Caco-2 (cell line): ENCODE measurements at regions not wholly inside any gene's neighbourhood (a gene's known extent, or its start where the extent isn't known, plus 50 kb on each side); places are given as distances from the start of the nearest gene placed in this dataset.

ENCODE experiments used
- BruUV-seq: library from RNA; stranded (reverse); fragments of 400-500 nt; replicated peaks from 2 replicates; lab custom pipeline; 2021; lab: Mats Ljungman, UMichigan
- CTCF ChIA-PET: fragments of 300-600 bp; sonication (Branson Sonifier 250); formaldehyde crosslinking; loops from one replicate; lab custom pipeline; 2022; ENCODE audit warnings: antibody characterized with exemption; lab: Charles Lee
- POLR2A ChIA-PET: fragments of 300-600 bp; sonication (Branson Sonifier 250); formaldehyde crosslinking; loops from one replicate; lab custom pipeline; 2022; ENCODE audit warnings: antibody characterized with exemption; lab: Charles Lee
- DNase-seq, 2 experiments: peaks; one replicate each; pipeline versions ENCODE4 v3.0.0 to v3.0.0-alpha.2; 2020 to 2022
- H3K27me3 ChIP-seq: replicated peaks from 2 replicates; pipeline ENCODE4 v1.6.0; 2011; ENCODE audit warnings: low read length; ENCODE audit not compliant: control insufficient read depth, insufficient read depth
- H3K36me3 ChIP-seq: 2 replicates; pipeline ENCODE4 v1.5.1; 2011; ENCODE audit warnings: low read length; ENCODE audit not compliant: control insufficient read depth, insufficient read depth
- H3K4me1 ChIP-seq: fragments of 250-450 bp; sonication (Bioruptor Pico); 2 replicates; pipeline ENCODE4 v1.5.1; 2020; ENCODE audit warnings: mild to moderate bottlenecking
- H3K4me3 ChIP-seq: 2 replicates; pipeline ENCODE4 v1.5.1; 2011; ENCODE audit warnings: low read depth, mild to moderate bottlenecking, control low read depth, low read length
- H3K9me3 ChIP-seq: fragments of 250-450 bp; sonication (Bioruptor Pico); 2 replicates; pipeline ENCODE4 v1.5.1; 2020; ENCODE audit warnings: mild to moderate bottlenecking, moderate library complexity
- H3K27ac Mint-ChIP-seq: one replicate; pipeline ENCODE4 v1.8.0; 2022; ENCODE audit warnings: mixed read lengths; ENCODE audit not compliant: unreplicated experiment
- H3K27me3 Mint-ChIP-seq: one replicate; pipeline ENCODE4 v1.8.0; 2022; ENCODE audit warnings: mixed read lengths; ENCODE audit not compliant: insufficient read depth, unreplicated experiment
- H3K36me3 Mint-ChIP-seq: one replicate; pipeline ENCODE4 v1.8.0; 2022; ENCODE audit warnings: mild to moderate bottlenecking, mixed read lengths; ENCODE audit not compliant: insufficient read depth, unreplicated experiment
- H3K4me1 Mint-ChIP-seq: one replicate; pipeline ENCODE4 v1.8.0; 2022; ENCODE audit warnings: low read depth, mixed read lengths; ENCODE audit not compliant: unreplicated experiment
- H3K4me3 Mint-ChIP-seq: one replicate; pipeline ENCODE4 v1.8.0; 2022; ENCODE audit warnings: mild to moderate bottlenecking, moderate library complexity, mixed read lengths; ENCODE audit not compliant: unreplicated experiment
- H3K9me3 Mint-ChIP-seq: one replicate; pipeline ENCODE4 v1.8.0; 2022; ENCODE audit warnings: mixed read lengths; ENCODE audit not compliant: unreplicated experiment
- intact Hi-C: fragments of 100-400 bp; cut with micrococcal nuclease; formaldehyde crosslinking; loops from one replicate; pipeline ENCODE4 v1.10.0; 2022; ENCODE audit not compliant: unreplicated experiment
- TF ChIP-seq, protein P1 (sequence below), 2 experiments: fragments of 200-600 bp in 1 of 2; IDR thresholded peaks; 1 replicate in 1 of 2; 2 replicates in 1 of 2; pipeline versions ENCODE4 v1.5.1 to v1.8.0; 2011 to 2022; ENCODE audit warnings: antibody characterized with exemption in 1 of 2, control low read depth in 1 of 2, inconsistent platforms in 1 of 2, low read depth in 1 of 2, low read length in 1 of 2, mild to moderate bottlenecking in 1 of 2, moderate library complexity in 1 of 2; ENCODE audit not compliant: insufficient read depth in 1 of 2, severe bottlenecking in 1 of 2, unreplicated experiment in 1 of 2

DNA sequence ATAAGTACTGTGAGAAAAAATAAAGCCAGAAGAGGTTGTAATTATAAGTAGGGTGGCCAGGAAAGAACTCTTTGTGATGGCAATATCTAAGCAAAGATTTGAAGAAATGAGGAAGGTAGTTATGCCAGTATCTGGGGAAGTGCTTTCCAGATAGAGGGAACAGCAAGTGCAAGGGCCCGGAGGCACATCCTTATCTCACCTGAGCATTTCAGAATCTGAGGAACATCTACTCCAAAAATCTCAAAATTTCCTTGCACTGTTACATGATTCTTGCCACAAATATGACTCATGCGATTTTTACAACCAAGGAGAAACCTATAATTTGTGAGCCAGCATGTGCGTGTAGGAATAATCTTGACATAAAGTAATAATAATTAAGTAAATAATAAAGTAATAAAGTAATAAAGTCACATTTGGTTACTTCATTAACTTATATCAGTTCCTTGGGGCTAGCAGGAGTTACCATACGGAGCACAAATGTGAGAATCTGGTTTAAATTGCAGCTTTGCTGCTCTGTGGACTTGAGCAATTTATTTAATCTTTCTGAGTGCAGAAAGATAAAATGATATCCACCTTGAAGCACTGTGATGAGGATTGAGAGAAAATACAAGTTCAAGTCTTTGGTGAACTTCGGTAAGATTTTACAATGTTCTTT is 105.1 kb upstream of the SLC34A2 start:
- TF ChIP-seq, protein P1, sequence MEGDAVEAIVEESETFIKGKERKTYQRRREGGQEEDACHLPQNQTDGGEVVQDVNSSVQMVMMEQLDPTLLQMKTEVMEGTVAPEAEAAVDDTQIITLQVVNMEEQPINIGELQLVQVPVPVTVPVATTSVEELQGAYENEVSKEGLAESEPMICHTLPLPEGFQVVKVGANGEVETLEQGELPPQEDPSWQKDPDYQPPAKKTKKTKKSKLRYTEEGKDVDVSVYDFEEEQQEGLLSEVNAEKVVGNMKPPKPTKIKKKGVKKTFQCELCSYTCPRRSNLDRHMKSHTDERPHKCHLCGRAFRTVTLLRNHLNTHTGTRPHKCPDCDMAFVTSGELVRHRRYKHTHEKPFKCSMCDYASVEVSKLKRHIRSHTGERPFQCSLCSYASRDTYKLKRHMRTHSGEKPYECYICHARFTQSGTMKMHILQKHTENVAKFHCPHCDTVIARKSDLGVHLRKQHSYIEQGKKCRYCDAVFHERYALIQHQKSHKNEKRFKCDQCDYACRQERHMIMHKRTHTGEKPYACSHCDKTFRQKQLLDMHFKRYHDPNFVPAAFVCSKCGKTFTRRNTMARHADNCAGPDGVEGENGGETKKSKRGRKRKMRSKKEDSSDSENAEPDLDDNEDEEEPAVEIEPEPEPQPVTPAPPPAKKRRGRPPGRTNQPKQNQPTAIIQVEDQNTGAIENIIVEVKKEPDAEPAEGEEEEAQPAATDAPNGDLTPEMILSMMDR (IDR thresholded peaks at IDR 0.05; ENCODE audit: insufficient read depth in 1 of 2, low read depth in 1 of 2, low read length in 1 of 2, severe bottlenecking in 1 of 2, unreplicated experiment in 1 of 2), result no peak
- intact Hi-C loops, result loop anchor here (5.0 kb wide), 1 partner anchor 108 kb away; no protein-coding TSS in a partner anchor
- no peaks in the 10 kb centered on the region for H3K36me3 ChIP-seq
- Mint-ChIP-seq H3K4me1 (no peaks in the 10 kb centered on the region), H3K36me3 (no peaks in the 10 kb centered on the region), H3K9me3 (no peaks in the 10 kb centered on the region), H3K27me3 (no peaks in the 10 kb centered on the region), H3K4me3 (no peak overlapping the region), H3K27ac (no peak overlapping the region)
- no peaks in the 10 kb centered on the region for H3K9me3 ChIP-seq
- no TSS peak for BruUV-seq
- no peak overlapping the region for H3K4me3 ChIP-seq
- ChIA-PET CTCF (no interaction called here), POLR2A (no interaction called here)
- H3K4me1 ChIP-seq, result no peaks in the 10 kb centered on the region
- no peak for DNase-seq
- H3K27me3 ChIP-seq, result no peaks in the 10 kb centered on the region

DNA sequence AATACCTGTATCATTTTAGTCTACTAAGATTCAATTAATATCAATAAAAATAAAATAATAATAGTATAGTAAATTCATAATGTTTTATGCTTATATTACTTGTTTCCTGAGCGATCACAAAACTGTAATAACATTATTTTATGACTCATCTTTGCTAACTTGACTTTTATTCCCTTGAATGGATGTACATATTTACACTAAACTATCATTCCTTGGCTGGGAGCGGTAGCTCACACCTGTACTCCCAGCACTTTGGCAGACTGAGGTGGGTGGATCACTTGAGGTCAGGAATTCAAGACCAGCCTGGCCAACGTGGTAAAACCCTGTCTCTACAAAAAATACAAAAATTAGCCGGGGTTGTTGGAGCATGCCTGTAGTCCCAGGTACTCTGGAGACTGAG is 104.0 kb upstream of the SLC34A2 start:
- Mint-ChIP-seq H3K4me1 (no peaks in the 10 kb centered on the region), H3K27ac (no peak overlapping the region)

DNA sequence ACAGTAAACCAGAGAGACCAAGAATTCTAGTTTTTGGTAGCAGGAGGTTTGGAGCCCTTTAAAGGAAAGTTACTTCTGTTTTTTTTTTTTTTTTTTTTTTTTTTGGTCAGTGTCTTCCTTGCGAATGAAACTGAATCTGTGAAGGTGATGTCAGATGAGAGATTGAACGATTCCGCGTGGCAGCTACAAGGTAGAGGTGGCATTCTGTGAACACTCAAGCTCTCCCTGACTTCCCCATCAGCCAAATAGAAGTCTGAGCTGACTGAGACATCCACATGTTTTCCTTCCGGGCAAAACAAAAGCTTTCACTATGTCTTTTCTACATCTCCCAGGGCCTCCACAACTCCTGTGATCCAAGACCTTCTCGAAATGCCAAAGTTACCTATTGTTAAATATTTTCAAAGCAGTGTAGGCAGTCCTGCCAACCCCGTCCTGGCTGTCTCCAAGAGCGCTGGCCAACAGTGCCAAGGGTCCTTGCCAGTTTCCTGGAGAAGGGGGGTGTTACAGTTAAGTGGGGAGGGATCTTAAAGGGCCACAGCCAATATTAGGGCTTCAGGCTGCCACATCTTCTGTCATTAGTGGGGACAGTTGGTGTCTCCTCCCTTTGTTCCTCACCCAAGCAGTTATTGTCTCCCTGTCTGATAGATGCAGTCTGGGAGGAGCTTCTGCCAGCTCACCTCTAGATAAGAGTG is 102.9 kb upstream of the SLC34A2 start:
- no peaks in the 10 kb centered on the region for H3K9me3 ChIP-seq
- intact Hi-C loops, result loop anchor here (5.0 kb wide), 1 partner anchor 110 kb away; no protein-coding TSS in a partner anchor
- Mint-ChIP-seq H3K4me3 (no peak overlapping the region), H3K9me3 (no peaks in the 10 kb centered on the region), H3K36me3 (no peaks in the 10 kb centered on the region), H3K4me1 (no peaks in the 10 kb centered on the region), H3K27me3 (no peaks in the 10 kb centered on the region), H3K27ac (no peak overlapping the region)
- ChIA-PET CTCF (no interaction called here), POLR2A (interaction anchor here (0.6 kb wide), 1 partner anchor 149 kb away, joined by 7 read pairs; no protein-coding TSS in a partner anchor)
- no peak overlapping the region for H3K4me3 ChIP-seq
- no peak for DNase-seq
- BruUV-seq, result no TSS peak
- H3K27me3 ChIP-seq, result no peaks in the 10 kb centered on the region
- H3K4me1 ChIP-seq, result no peaks in the 10 kb centered on the region
- no peaks in the 10 kb centered on the region for H3K36me3 ChIP-seq
- TF ChIP-seq, protein P1 (IDR thresholded peaks at IDR 0.05; ENCODE audit: insufficient read depth in 1 of 2, low read depth in 1 of 2, low read length in 1 of 2, severe bottlenecking in 1 of 2, unreplicated experiment in 1 of 2), result no peak

More for the DNA sequence above, 104.0 kb upstream of the SLC34A2 start:
- Mint-ChIP-seq H3K27me3 (no peaks in the 10 kb centered on the region), H3K9me3 (no peaks in the 10 kb centered on the region), H3K4me3 (no peak overlapping the region), H3K36me3 (no peaks in the 10 kb centered on the region)
- TF ChIP-seq, protein P1 (IDR thresholded peaks at IDR 0.05; ENCODE audit: insufficient read depth in 1 of 2, low read depth in 1 of 2, low read length in 1 of 2, severe bottlenecking in 1 of 2, unreplicated experiment in 1 of 2), result no peak
- Histone ChIP-seq H3K4me1 (no peaks in the 10 kb centered on the region), H3K36me3 (no peaks in the 10 kb centered on the region), H3K4me3 (no peak overlapping the region), H3K27me3 (no peaks in the 10 kb centered on the region), H3K9me3 (no peaks in the 10 kb centered on the region)
- no TSS peak for BruUV-seq
- ChIA-PET CTCF (interaction anchor here (1.1 kb wide), 1 partner anchor 68 kb away, joined by 4 read pairs; no protein-coding TSS in a partner anchor), POLR2A (no interaction called here)
- intact Hi-C loops, result loop anchor here (5.0 kb wide), 1 partner anchor 109 kb away; no protein-coding TSS in a partner anchor
- no peak for DNase-seq
